GM18861 (cell line): ENCODE measurements at regions not wholly inside any gene's neighbourhood (a gene's known extent, or its start where the extent isn't known, plus 50 kb on each side); places are given as distances from the start of the nearest gene placed in this dataset.

ENCODE experiments used
- ATAC-seq: cut with Tn5 transposase; IDR thresholded peaks from one replicate; pipeline ENCODE4 v1.9.1; 2021; ENCODE audit not compliant: unreplicated experiment

- ATAC-seq = no peak
These were observed 184.8 kb upstream of the SOX11 start for GRCh38 chr2:5507367-5507766.

- no peak for ATAC-seq
These were observed 182.8 kb upstream of the SOX11 start for GRCh38 chr2:5509362-5509761.

- ATAC-seq = no peak
These were observed 182.1 kb upstream of the SOX11 start for GRCh38 chr2:5510082-5510481.

GRCh38 chr2:5515693-5516092 lies 176.5 kb upstream of the SOX11 start:
- no peak for ATAC-seq

- no peak for ATAC-seq
These were observed 172.9 kb upstream of the SOX11 start for GRCh38 chr2:5519286-5519685.

- no peak for ATAC-seq
These were observed 171.7 kb upstream of the SOX11 start for GRCh38 chr2:5520463-5520972.

GRCh38 chr2:5521461-5521860 lies 170.7 kb upstream of the SOX11 start:
- no peak for ATAC-seq

GRCh38 chr2:5524551-5524950 lies 167.6 kb upstream of the SOX11 start:
- ATAC-seq = no peak

GRCh38 chr2:5528706-5529105 lies 163.5 kb upstream of the SOX11 start:
- no peak for ATAC-seq

GRCh38 chr2:5530011-5530696 lies 162.0 kb upstream of the SOX11 start:
- no peak for ATAC-seq

GRCh38 chr2:5535301-5535700 lies 156.9 kb upstream of the SOX11 start:
- no peak for ATAC-seq

- ATAC-seq = no peak
These were observed 154.9 kb upstream of the SOX11 start for GRCh38 chr2:5537180-5537688.

- no peak for ATAC-seq
These were observed 153.9 kb upstream of the SOX11 start for GRCh38 chr2:5538313-5538712.

GRCh38 chr2:5538772-5539171 lies 153.4 kb upstream of the SOX11 start:
- no peak for ATAC-seq

GRCh38 chr2:5539282-5540165 lies 152.7 kb upstream of the SOX11 start:
- ATAC-seq = no peak

- no peak for ATAC-seq
These were observed 151.3 kb upstream of the SOX11 start for GRCh38 chr2:5540856-5541255.

GRCh38 chr2:5544205-5544786 lies 147.9 kb upstream of the SOX11 start:
- no peak for ATAC-seq

GRCh38 chr2:5546181-5546580 lies 146.0 kb upstream of the SOX11 start:
- no peak for ATAC-seq

- ATAC-seq = no peak
These were observed 143.0 kb upstream of the SOX11 start for GRCh38 chr2:5548991-5549715.

- ATAC-seq = no peak
These were observed 142.4 kb upstream of the SOX11 start for GRCh38 chr2:5549771-5550170.

- ATAC-seq = no peak
These were observed 136.5 kb upstream of the SOX11 start for GRCh38 chr2:5555636-5556035.
